CD4-positive, alpha-beta T cell treated with Interleukin-1 beta for 1 hour (primary cell): ENCODE measurements at regions not wholly inside any gene's neighbourhood (a gene's known extent, or its start where the extent isn't known, plus 50 kb on each side); places are given as distances from the start of the nearest gene placed in this dataset.
"Not testable (repeated sequence)": the region's sequence is repeated elsewhere in the genome, so short reads cannot be mapped to it uniquely, and the experiment has no call there.

Experiments used
- DNase-seq, 2 donors: peaks; one replicate each; pipeline ENCODE4 v3.0.0-alpha.2; 2020 to 2022

DNA sequence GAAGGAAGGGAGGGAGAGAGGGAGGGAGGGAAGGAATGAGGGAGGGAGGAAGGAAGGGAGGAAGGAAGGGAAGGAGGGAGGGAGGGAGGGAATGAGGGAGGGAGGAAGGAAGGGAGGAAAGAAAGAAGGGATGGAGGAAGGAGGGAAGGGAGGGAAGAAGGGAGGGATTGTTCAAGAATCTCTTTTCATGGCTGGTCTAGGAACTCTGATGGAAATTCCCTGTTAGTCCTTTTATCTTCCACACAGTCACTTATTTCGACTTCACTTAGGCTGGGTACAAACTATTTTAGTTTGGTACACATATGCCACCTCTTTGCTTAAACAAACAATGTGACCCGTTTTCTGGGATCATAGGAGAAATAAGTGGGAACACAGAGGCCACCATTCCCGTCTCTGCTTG is 435.6 kb upstream of the WWC1 start:
- no peak for DNase-seq

DNA sequence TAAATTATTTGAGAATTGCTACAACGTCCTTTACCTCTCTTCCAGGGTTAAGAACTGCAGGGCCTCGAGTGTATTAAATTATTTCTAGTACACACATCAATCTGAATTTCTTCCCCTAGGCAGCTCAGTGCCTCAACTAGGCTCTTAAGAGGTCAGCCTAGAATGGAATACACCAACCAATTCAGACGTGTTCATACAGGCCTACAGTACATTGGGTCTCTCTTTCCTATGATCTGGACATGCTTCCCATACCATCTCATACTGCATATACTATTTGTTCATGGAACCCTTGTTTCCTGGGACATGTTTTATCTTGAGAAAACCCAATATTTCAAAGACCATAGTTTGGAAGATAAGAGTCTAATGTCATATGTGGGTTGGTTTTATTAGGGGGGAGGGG is 434.1 kb upstream of the WWC1 start:
- DNase-seq: no peak

- DNase-seq: not testable (repeated sequence)
Observed at GRCh38 chr5:167858186-167858855, 433.1 kb upstream of the WWC1 start.

DNA sequence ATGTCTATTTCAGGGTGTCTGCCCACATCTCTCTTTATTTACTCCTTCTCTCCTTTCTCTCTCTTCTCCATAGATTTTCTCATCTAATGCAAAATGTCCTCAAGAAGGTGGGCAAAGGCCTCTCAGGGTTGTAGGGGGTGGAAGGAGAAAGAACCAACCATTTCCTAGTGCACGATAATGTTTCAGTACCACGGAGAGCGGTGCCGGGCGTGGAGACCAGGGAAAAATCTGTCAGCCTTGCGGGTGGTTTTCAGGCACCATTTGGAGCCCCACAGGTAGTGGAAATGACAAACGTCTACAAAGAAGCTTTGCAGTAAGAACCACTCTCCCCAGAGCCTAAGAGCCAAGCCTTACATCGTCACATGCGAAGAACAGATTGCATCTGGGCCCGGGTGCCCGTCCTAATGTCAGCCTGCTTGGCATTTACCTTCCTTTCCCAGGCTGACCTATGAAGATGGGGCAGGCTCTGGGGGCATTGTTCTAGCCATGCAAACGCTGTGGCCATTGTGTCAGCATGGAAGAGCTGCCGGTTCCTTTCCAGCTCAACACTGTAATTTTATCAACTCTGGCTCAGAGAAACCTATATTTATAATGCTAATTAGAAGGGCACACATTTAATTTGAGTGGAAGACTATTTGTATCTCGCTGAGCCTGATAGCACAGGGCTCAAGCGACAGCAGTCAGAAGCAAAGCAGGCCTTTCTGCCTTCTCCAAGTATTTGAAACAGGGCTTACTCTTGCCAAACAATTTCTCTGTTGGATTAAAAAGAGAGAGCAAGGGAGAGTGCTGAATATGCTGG is 430.1 kb upstream of the WWC1 start:
- DNase-seq: no peak

DNA sequence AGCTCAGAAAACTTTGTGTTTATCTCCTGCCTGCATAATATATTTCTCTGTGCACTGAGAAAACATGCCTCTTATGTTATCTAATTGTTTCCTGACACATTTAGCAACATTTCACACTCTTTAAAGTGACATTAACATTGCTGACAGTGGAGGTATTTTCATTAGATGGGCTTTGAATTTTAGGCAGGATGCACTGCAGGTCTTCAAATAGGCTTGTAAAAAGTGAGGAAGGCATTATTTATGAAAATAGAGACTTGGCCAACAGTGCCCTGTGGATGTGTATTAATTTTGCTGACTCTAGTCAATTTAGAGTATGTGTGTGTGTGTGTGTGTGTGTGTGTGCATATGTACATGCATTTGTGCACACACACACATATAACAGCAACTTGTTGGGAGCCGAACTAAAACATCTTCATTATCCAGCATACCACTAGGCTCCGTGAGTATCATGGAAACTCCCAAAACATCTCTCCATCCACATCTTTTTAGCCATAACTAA is 429.5 kb upstream of the WWC1 start:
- DNase-seq: no peak

DNA sequence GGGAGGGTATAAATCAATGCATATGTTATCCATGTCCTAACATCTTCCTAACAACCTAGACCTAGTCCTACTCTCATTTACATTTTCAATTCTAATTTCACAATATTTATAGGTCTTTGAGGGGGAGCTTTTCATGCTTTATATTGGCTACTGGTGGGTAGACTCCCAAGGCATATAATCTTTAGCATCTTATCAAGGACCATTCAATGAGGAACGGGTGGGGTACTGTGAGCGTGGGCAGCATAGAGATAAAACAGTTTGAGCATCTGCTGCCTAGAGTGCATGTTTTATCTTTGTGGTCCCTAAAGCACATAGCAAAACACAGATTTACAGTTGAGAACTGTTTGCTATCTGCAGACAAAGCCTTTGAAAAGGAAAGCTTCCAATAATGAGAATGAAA is 427.6 kb upstream of the WWC1 start:
- DNase-seq: no peak

- no peak for DNase-seq
Observed at GRCh38 chr5:167864801-167865200, 426.6 kb upstream of the WWC1 start.

GRCh38 chr5:167866797-167867196 is 424.6 kb upstream of the WWC1 start:
- DNase-seq: no peak

GRCh38 chr5:167867281-167867680 is 424.2 kb upstream of the WWC1 start:
- DNase-seq: no peak

DNA sequence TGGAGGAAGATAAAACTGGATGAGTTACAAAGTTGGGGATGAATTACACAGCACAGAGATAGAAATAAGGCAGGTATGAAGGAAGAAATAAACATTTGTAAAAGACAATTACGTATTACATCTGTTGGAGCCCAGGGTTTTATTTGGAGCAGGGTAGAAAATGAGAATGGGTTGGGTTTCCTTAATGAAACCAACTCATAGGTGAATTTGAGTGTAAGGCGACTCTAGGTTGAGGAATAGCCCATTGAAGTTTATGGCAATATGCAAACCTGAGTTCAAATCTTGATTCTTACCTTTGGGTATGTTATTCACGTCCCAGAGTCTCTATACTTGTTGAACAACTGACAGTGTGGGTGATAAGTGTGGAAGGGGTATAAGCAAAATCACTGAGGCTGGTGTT is 422.3 kb upstream of the WWC1 start:
- DNase-seq: no peak

- no peak for DNase-seq
Observed at GRCh38 chr5:167870055-167870454, 421.4 kb upstream of the WWC1 start.

DNA sequence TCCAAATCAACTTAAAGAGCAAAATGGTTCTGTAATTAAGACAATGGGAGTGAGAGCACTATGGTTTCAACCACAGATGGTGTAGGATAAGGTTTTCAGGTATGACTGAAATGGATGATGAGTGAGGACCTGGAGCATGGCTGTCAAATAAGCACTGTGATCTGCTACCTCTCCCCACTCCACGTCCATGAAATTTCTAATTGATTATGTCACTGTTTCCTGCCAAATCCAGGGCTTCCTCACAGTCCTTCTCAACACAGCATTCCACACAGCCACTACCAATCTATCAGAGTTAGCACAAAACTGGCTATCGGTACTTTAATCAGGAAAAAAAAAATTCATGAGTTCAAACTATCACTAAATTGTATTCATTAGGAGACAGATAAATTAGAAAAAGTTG is 420.4 kb upstream of the WWC1 start:
- DNase-seq: no peak

DNA sequence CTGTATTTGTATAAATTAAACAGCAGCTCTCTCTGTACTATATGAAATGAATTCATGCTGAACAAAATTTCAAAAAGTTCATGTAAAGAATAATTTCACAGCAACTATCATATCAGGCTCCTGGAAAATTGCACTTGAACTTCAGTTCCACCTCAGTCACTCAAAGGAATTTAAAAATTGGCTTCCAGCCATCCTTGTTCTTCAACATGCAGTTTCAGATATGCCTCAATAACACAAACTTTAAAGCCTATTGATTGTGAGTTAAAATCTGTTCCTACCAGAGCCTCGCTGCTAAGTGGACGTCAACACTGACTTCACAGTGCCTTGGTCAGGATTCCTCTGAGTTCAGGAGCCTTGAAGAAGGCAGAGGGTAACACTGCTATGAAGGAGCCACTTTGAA is 418.7 kb upstream of the WWC1 start:
- no peak for DNase-seq

- DNase-seq: no peak
Observed at GRCh38 chr5:167877114-167877722, 414.2 kb upstream of the WWC1 start.

GRCh38 chr5:167877924-167878323 is 413.5 kb upstream of the WWC1 start:
- no peak for DNase-seq

GRCh38 chr5:167880420-167880819 is 411.0 kb upstream of the WWC1 start:
- no peak for DNase-seq

- DNase-seq: no peak
Observed at GRCh38 chr5:167881041-167881440, 410.4 kb upstream of the WWC1 start.

- DNase-seq: no peak
Observed at GRCh38 chr5:167886196-167886595, 405.2 kb upstream of the WWC1 start.

GRCh38 chr5:167888393-167888792 is 403.1 kb upstream of the WWC1 start:
- DNase-seq: no peak

DNA sequence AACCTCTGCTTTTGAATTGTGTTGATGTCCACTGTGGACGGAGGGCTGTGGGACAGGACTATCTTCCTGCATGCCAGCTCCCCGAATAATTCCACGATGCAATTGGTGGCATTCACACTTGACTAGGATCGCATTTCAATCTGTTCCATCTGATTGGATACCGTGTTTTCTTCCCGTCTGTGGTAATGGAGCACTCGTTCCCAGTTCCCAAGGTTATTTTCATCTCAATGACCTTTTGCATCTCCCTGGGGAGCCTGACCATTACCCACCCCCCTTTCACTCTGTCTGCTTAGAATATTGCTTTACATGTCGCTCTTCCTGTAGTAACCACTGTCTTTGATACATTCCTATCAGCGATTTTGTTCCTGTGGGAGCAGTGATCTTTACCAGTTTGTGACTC is 402.2 kb upstream of the WWC1 start:
- DNase-seq: no peak

DNA sequence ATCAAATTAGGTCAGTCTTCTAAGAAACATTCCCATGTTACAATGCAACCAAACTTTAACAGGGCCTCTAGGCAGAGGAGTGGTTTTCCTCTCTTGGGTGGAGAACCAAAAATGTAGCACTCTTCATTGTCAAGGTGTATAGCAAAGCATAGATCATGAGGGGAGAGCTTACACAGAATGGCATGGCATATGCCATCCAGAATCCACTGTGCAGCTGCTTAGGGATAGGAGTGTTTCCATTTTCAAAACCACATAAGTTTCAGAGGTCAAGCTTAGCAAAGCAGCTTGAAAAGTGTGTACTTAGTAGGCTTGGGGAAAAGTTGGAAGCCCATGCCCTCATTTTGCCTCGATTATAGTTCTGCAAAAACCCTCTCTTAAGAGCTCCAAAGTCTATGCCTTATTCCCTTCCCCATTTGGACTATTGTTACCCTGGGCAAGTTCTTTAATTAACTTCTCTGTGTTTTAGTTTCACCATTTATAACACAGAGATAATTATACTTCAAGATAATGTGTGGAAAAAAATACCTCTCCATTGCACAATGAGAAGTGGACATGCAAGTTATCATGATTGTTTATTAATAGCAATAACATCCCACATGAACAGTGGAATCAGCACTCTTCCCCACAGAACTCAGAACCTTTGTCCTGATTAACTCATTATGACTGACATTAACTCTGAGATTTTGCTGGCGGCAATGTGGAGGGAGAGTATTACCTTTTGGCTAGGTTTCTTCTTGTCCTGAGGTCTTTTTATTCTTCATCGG is 398.9 kb upstream of the WWC1 start:
- no peak for DNase-seq

- no peak for DNase-seq
Observed at GRCh38 chr5:167893271-167893670, 398.2 kb upstream of the WWC1 start.
